ENCODE measurements at regions not wholly inside any gene's neighbourhood (a gene's known extent, or its start where the extent isn't known, plus 50 kb on each side); places are given as distances from the start of the nearest gene placed in this dataset.

DNA sequence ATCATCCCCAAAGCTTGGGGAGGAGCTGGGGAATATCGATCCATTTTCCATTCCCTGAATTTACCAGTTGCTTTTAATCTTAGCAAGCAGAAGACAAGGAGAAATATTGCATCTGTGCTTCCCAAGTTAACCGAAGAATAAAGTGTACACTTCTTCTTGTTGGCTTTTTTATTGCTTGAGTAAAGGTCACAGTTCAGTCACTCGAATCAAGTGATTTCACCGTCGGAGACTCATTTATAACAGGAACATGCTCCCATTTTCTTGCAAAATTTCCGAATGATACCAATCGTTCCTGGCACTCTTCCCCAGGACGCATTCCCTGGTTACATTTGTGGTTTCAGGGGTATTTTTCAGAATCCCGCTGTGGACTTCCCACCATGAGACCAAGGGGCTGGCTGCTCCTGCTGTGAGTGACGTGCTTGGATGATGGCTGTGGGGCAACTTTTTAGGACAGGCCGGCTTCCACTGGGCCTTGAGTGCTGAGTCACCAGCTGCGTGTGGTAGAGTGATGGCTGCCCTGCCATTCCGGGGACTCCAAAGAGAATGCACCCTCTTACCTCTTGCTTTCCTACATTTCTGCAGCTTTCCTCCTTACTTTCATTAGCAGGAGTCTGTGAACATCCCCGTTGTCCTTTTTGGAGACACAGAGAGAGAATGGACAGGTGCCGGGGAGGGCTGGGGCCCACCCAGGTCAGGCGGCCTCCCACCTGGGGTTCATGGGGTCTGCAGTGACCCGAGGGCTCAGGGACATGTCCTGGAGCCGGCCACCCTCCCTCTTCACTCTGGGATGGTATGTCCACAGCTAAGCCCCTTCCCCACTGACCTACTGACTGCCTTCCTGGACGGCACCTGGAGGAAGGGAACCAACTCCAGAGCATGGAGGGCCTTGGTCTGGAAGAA lies 60.7 kb upstream of the HDAC4 start:
- TF ChIP-seq, protein P1, sequence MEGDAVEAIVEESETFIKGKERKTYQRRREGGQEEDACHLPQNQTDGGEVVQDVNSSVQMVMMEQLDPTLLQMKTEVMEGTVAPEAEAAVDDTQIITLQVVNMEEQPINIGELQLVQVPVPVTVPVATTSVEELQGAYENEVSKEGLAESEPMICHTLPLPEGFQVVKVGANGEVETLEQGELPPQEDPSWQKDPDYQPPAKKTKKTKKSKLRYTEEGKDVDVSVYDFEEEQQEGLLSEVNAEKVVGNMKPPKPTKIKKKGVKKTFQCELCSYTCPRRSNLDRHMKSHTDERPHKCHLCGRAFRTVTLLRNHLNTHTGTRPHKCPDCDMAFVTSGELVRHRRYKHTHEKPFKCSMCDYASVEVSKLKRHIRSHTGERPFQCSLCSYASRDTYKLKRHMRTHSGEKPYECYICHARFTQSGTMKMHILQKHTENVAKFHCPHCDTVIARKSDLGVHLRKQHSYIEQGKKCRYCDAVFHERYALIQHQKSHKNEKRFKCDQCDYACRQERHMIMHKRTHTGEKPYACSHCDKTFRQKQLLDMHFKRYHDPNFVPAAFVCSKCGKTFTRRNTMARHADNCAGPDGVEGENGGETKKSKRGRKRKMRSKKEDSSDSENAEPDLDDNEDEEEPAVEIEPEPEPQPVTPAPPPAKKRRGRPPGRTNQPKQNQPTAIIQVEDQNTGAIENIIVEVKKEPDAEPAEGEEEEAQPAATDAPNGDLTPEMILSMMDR (IDR thresholded peaks at IDR 0.05): no peak
- no peak for TF ChIP-seq POLR2A (IDR thresholded peaks at IDR 0.05)
